ENCODE measurements at regions not wholly inside any gene's neighbourhood (a gene's known extent, or its start where the extent isn't known, plus 50 kb on each side); places are given as distances from the start of the nearest gene placed in this dataset.

DNA sequence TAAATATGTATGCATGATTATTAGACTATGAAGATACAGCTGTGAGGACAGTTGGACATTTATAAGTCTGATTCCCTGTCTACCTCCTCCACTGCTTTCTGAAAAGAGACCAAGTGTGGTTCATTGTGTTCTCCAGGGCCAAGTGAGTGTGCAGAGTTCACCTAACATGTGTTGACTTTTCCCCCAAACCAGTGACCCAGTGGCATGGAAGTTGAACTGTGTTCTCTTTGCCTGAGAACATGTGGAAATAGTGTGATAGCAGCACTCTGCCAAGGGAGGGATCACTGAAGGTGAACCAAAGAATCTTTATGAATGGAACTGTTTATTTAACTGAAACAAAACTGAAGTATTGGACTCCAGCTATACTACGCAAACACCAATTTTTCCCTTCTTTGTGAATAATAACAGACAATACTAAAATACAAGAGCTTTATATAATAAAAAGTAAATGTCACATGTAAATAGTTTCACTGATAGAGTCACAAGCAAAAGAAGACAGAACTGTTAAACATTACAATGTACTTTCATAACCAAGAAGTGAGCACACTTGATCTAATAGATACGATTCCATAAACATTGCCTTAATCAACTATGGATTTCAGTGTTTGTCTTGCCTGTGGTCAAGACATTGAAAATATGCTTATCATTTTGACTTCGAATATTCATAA, 200.3 kb upstream of the FUT9 start:
- H3K4me1 Mint-ChIP-seq (ENCODE audit: unreplicated experiment) = no peaks in the 10 kb centered on the region
- no peak overlapping the region for H3K27ac Mint-ChIP-seq
- TF ChIP-seq, protein P1, sequence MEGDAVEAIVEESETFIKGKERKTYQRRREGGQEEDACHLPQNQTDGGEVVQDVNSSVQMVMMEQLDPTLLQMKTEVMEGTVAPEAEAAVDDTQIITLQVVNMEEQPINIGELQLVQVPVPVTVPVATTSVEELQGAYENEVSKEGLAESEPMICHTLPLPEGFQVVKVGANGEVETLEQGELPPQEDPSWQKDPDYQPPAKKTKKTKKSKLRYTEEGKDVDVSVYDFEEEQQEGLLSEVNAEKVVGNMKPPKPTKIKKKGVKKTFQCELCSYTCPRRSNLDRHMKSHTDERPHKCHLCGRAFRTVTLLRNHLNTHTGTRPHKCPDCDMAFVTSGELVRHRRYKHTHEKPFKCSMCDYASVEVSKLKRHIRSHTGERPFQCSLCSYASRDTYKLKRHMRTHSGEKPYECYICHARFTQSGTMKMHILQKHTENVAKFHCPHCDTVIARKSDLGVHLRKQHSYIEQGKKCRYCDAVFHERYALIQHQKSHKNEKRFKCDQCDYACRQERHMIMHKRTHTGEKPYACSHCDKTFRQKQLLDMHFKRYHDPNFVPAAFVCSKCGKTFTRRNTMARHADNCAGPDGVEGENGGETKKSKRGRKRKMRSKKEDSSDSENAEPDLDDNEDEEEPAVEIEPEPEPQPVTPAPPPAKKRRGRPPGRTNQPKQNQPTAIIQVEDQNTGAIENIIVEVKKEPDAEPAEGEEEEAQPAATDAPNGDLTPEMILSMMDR (conservative IDR thresholded peaks at IDR 0.05) = no peak
- H3K36me3 Mint-ChIP-seq = no peaks in the 10 kb centered on the region
- H3K27me3 Mint-ChIP-seq = no peaks in the 10 kb centered on the region
- no peaks in the 10 kb centered on the region for H3K9me3 Mint-ChIP-seq
- H3K4me3 Mint-ChIP-seq = no peak overlapping the region
- no peak for DNase-seq (ENCODE audit: extremely low spot score, unreplicated experiment)

DNA sequence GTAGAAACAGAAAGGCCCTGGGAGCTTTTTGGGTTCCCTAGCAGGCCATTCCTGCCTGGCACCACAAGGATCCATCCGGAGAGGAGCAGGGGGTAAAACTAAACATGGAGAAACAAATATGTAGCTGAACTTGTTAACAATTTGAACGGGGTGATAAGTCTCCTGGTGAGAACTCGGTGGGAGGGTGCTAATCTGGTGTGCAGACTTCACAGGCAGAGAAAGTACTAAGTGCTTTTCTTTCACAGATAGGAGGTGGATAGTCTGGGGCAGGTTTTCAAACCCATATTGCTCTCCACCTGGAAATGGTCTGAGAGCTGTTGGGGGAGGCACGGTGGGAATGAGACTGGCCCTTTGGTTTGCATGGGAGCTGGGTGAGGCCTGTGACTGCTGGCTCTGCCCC, 196.3 kb upstream of the FUT9 start:
- Mint-ChIP-seq H3K4me3 (no peak overlapping the region), H3K36me3 (no peaks in the 10 kb centered on the region), H3K4me1 (ENCODE audit: unreplicated experiment) (no peaks in the 10 kb centered on the region), H3K27ac (no peak overlapping the region), H3K27me3 (no peaks in the 10 kb centered on the region), H3K9me3 (no peaks in the 10 kb centered on the region)
- TF ChIP-seq, protein P1 (conservative IDR thresholded peaks at IDR 0.05) = no peak
- DNase-seq (ENCODE audit: extremely low spot score, unreplicated experiment) = no peak

DNA sequence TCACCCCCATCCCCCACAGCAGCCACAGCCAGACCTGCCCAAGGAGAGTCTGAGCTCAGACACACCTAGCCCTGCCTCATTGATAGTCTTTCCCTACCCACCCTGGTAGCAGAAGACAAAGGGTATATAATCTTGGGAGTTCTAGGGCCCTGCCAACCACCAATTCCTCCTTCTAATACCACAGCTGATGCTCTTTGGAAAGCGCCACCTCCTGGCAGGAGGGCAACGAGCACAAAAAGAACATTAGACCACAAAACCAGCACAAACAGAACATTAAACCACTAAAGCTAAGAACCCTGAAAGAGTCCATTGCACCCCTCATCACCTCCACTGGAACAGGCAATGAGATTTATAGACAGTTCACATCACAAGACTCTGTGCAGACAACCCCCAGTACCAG, 195.8 kb upstream of the FUT9 start:
- H3K27ac Mint-ChIP-seq = no peak overlapping the region
- H3K36me3 Mint-ChIP-seq = no peaks in the 10 kb centered on the region
- no peaks in the 10 kb centered on the region for H3K4me1 Mint-ChIP-seq (ENCODE audit: unreplicated experiment)
- DNase-seq (ENCODE audit: extremely low spot score, unreplicated experiment) = no peak
- H3K9me3 Mint-ChIP-seq = no peaks in the 10 kb centered on the region
- no peaks in the 10 kb centered on the region for H3K27me3 Mint-ChIP-seq
- no peak overlapping the region for H3K4me3 Mint-ChIP-seq
- TF ChIP-seq, protein P1 (conservative IDR thresholded peaks at IDR 0.05) = peak; percentile 36

GRCh38 chr6:95830859-95831557, 184.8 kb upstream of the FUT9 start:
- H3K4me1 Mint-ChIP-seq (ENCODE audit: unreplicated experiment) = peaks cover 5% of the 10 kb centered on the region
- no peak overlapping the region for H3K27ac Mint-ChIP-seq
- no peaks in the 10 kb centered on the region for H3K27me3 Mint-ChIP-seq
- H3K4me3 Mint-ChIP-seq = no peak overlapping the region
- no peaks in the 10 kb centered on the region for H3K36me3 Mint-ChIP-seq
- no peaks in the 10 kb centered on the region for H3K9me3 Mint-ChIP-seq
- TF ChIP-seq, protein P1 (conservative IDR thresholded peaks at IDR 0.05) = no peak
- no peak for DNase-seq (ENCODE audit: extremely low spot score, unreplicated experiment)

DNA sequence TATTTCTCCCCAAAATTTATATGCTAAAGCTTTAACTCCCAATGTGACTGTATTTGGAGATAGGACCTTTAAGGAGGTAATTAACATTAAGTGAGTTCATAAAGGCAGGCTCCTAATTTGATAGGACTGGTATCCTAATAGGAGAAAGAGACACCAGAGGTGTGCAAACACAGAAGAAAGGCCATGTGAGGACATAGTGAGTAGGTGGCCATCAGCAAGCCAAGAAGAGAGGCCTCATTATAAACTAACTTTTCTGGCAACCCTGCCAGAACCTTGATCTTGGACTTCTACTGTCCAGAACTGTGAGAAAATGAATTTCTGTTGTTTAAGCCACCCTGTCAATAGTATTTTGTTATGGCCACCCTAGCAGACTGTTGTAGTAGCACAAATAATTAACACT, 177.9 kb upstream of the FUT9 start:
- no peaks in the 10 kb centered on the region for H3K9me3 Mint-ChIP-seq
- DNase-seq (ENCODE audit: extremely low spot score, unreplicated experiment) = no peak
- no peaks in the 10 kb centered on the region for H3K4me1 Mint-ChIP-seq (ENCODE audit: unreplicated experiment)
- H3K27ac Mint-ChIP-seq = no peak overlapping the region
- H3K27me3 Mint-ChIP-seq = no peaks in the 10 kb centered on the region
- TF ChIP-seq, protein P1 (conservative IDR thresholded peaks at IDR 0.05) = no peak
- no peaks in the 10 kb centered on the region for H3K36me3 Mint-ChIP-seq
- no peak overlapping the region for H3K4me3 Mint-ChIP-seq
